ENCODE measurements at regions not wholly inside any gene's neighbourhood (a gene's known extent, or its start where the extent isn't known, plus 50 kb on each side); places are given as distances from the start of the nearest gene placed in this dataset.

GRCh38 chr6:66402873-66403272, 695.8 kb upstream of the EYS start:
- TF ChIP-seq SIN3A (IDR thresholded peaks at IDR 0.05; ENCODE audit: borderline replicate concordance, insufficient read depth, low read length) (no peak), REST (IDR thresholded peaks at IDR 0.05; ENCODE audit: insufficient read depth in 1 of 2, low read depth in 2 of 2, low read length in 2 of 2) (no peak), TAF1 (IDR thresholded peaks at IDR 0.05; ENCODE audit: borderline replicate concordance, insufficient read depth, low read length) (no peak)
